ENCODE measurements at regions not wholly inside any gene's neighbourhood (a gene's known extent, or its start where the extent isn't known, plus 50 kb on each side); places are given as distances from the start of the nearest gene placed in this dataset.

DNA sequence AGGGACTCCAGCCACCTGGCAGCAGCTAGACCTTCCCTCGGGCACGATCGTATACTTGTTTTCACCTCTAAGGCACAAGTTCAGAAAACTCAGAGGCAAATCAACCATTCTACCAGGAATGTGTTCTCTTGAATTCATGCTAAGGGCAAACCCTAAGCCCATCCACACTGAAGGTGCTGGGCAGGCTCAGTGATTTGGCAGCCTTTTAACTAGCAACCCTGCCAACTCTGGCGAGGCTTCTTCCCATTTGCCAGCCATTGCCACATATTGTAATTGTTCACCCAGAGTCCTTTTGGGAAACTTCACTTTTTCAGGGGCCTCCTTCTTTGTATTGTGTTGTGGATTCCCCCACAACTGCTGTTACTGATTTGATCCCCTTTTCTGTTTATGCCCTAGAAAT, 298.6 kb upstream of the LDB2 start:
- Mint-ChIP-seq H3K27me3 (ENCODE audit: low read depth) (no peaks in the 10 kb centered on the region), H3K36me3 (ENCODE audit: low read depth) (no peaks in the 10 kb centered on the region), H3K27ac (no peak overlapping the region), H3K4me3 (no peak overlapping the region), H3K4me1 (peaks cover 10% of the 10 kb centered on the region), H3K9me3 (peaks cover 13% of the 10 kb centered on the region)
- TF ChIP-seq CTCF (IDR thresholded peaks at IDR 0.05; ENCODE audit: unreplicated experiment in 3 of 3) = no peak

GRCh38 chr4:17195461-17196275, 297.2 kb upstream of the LDB2 start:
- Mint-ChIP-seq H3K9me3 (peaks cover 13% of the 10 kb centered on the region), H3K27ac (no peak overlapping the region)

GRCh38 chr4:17194586-17194985, 296.1 kb upstream of the LDB2 start:
- no peak for TF ChIP-seq CTCF (IDR thresholded peaks at IDR 0.05; ENCODE audit: unreplicated experiment in 3 of 3)
- Mint-ChIP-seq H3K27ac (no peak overlapping the region), H3K27me3 (ENCODE audit: low read depth) (no peaks in the 10 kb centered on the region), H3K36me3 (ENCODE audit: low read depth) (peaks cover 5% of the 10 kb centered on the region), H3K9me3 (peaks cover 20% of the 10 kb centered on the region), H3K4me1 (peaks cover 20% of the 10 kb centered on the region), H3K4me3 (no peak overlapping the region)

More at GRCh38 chr4:17195461-17196275, 297.2 kb upstream of the LDB2 start:
- no peak for TF ChIP-seq CTCF (IDR thresholded peaks at IDR 0.05; ENCODE audit: unreplicated experiment in 3 of 3)
- Mint-ChIP-seq H3K4me3 (no peak overlapping the region), H3K27me3 (ENCODE audit: low read depth) (no peaks in the 10 kb centered on the region), H3K36me3 (ENCODE audit: low read depth) (no peaks in the 10 kb centered on the region), H3K4me1 (peaks cover 12% of the 10 kb centered on the region)

GRCh38 chr4:17189759-17190158, 291.3 kb upstream of the LDB2 start:
- Mint-ChIP-seq H3K4me3 (no peak overlapping the region), H3K4me1 (peaks cover 40% of the 10 kb centered on the region), H3K27me3 (ENCODE audit: low read depth) (no peaks in the 10 kb centered on the region), H3K36me3 (ENCODE audit: low read depth) (peaks cover 5% of the 10 kb centered on the region), H3K27ac (peak overlapping the region; percentile 57 to 84 (median 74)), H3K9me3 (peaks cover 20% of the 10 kb centered on the region)
- no peak for TF ChIP-seq CTCF (IDR thresholded peaks at IDR 0.05; ENCODE audit: unreplicated experiment in 3 of 3)

DNA sequence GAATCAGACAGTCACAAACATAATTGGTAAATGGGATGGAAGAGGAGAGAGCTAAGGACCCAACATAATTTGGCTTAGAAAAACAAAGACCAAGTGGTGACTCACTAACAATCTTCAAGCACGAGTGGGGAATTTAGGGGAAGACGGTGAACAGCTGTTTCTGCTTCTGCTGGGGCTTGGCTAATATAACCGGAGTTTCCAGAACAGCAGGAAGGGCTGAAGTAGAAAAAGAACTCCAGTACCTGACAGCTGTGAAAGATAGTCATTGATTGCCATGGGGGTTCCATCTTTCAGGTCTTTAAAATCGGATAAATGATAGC, 290.9 kb upstream of the LDB2 start:
- no peak for TF ChIP-seq CTCF (IDR thresholded peaks at IDR 0.05; ENCODE audit: unreplicated experiment in 3 of 3)
- peaks cover 5% of the 10 kb centered on the region for H3K36me3 Mint-ChIP-seq (ENCODE audit: low read depth)
- no peak overlapping the region for H3K4me3 Mint-ChIP-seq
- H3K9me3 Mint-ChIP-seq = peaks cover 20% of the 10 kb centered on the region
- peaks cover 40% of the 10 kb centered on the region for H3K4me1 Mint-ChIP-seq
- H3K27ac Mint-ChIP-seq = peak overlapping the region; percentile 57 to 84 (median 74)
- no peaks in the 10 kb centered on the region for H3K27me3 Mint-ChIP-seq (ENCODE audit: low read depth)

Measured in nephron (organoid).